Activated T-helper 2 cell treated with anti-CD3 and anti-CD28 coated beads, Interferon-gamma antibody, Interleukin-2, Interleukin-4, amounts not matched to agents 10 μg/mL and 5 μg/mL and 100 μg/mL, durations not matched to agents 14 hours and 24 hours and 36 hours (primary cell): ENCODE measurements at regions not wholly inside any gene's neighbourhood (a gene's known extent, or its start where the extent isn't known, plus 50 kb on each side); places are given as distances from the start of the nearest gene placed in this dataset.
A peak's percentile ranks its signal among the peaks of the same experiment; 100 is the strongest.

ENCODE experiments used
- DNase-seq: peaks from one replicate; pipeline ENCODE4 v3.0.0; 2021; ENCODE audit warnings: low spot score
- H3K27ac Mint-ChIP-seq: one replicate; pipeline ENCODE4 v1.8.0; 2021; ENCODE audit warnings: mixed read lengths
- H3K27me3 Mint-ChIP-seq: one replicate; pipeline ENCODE4 v1.8.0; 2021; ENCODE audit warnings: low read depth, mixed read lengths
- H3K36me3 Mint-ChIP-seq: one replicate; pipeline ENCODE4 v1.8.0; 2021; ENCODE audit warnings: low read depth, mixed read lengths
- H3K4me1 Mint-ChIP-seq: one replicate; pipeline ENCODE4 v1.8.0; 2021; ENCODE audit warnings: low read depth, mixed read lengths
- H3K4me3 Mint-ChIP-seq: one replicate; pipeline ENCODE4 v1.8.0; 2021; ENCODE audit warnings: low read depth, mild to moderate bottlenecking, moderate library complexity, mixed read lengths
- H3K9me3 Mint-ChIP-seq: one replicate; pipeline ENCODE4 v1.8.0; 2021; ENCODE audit warnings: mixed read lengths
- intact Hi-C: fragments of 100-400 bp; cut with micrococcal nuclease; formaldehyde crosslinking; loops from one replicate; pipeline ENCODE4 v1.15.1; 2023

DNA sequence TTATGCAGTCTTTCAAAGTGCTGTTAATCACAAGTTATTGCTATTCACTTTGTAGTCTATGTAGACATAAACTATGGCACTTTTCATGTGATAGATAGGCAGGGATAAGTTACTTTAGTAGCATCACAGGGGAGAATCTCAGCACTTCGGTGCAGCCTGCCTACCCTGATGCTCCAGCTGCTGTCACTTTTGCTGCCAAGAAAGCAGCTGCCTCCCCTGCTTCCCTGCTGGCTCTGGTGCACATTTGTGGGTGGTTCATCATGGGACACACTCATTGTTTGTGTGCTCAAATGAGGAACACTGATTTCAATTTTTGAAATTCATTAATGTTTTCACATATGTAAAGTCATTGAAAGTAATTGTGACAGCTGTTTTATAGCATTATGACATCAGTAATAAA lies 272.6 kb downstream of the S1PR1 start:
- Mint-ChIP-seq H3K9me3 (no peaks in the 10 kb centered on the region), H3K4me3 (no peak overlapping the region), H3K27ac (no peak overlapping the region), H3K27me3 (peaks cover 11% of the 10 kb centered on the region), H3K4me1 (no peaks in the 10 kb centered on the region), H3K36me3 (no peaks in the 10 kb centered on the region)
- intact Hi-C loops: no loop called here
- no peak for DNase-seq

DNA sequence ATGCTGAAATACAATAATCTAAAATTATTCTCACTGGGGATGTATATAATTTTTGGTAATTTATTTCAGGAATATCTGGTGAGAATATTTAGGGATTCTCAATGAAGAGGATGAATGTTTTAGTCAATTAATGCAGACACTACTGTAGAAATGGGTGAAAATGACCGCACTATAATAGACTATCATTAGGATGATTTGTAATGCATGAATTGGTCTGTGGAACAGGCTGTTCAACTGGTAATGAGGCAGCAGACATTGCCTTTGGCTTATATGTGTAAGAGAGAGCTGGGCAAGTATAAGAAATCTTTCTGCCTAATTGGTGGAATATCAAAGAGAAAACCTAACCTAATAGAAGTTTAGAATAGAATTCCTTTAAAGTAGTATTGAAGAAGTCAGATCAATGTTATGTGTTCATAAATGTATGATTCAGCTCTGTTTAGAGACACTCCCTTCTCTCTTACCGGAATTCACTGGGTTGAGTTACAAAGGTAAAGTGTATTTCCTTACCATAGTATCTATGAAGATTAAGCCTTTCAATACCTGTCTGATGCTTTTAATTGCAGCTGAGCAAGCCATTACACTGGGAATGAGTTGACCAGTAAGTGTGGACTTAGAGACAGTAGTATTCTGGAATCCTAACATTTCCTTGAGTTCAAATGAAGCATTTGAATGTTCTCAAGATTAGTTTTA lies 274.5 kb downstream of the S1PR1 start:
- Mint-ChIP-seq H3K9me3 (peaks cover under 1% of the 10 kb centered on the region), H3K27me3 (peaks cover 13% of the 10 kb centered on the region), H3K27ac (no peak overlapping the region), H3K4me3 (no peak overlapping the region), H3K36me3 (no peaks in the 10 kb centered on the region), H3K4me1 (no peaks in the 10 kb centered on the region)
- no peak for DNase-seq
- intact Hi-C loops: no loop called here

DNA sequence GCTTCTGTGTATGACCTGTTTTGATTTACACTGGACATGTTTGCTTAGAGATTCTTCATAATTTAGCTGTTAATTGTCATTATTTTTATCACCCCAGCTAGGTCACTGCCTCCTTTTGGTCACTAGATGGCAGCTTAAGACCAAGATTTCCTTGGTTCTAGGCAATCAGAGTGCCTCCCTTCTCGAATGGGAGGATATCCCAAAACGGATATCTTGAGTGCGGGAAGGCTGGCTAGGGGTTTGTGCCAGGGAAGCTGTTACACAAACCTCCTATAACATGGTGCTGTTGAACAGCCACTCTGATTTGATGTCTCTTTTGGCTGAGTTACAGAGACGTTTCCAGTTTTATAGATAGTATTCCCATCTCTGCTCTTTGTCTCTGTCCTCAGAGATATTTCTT lies 283.5 kb downstream of the S1PR1 start:
- Mint-ChIP-seq H3K27ac (no peak overlapping the region), H3K9me3 (peaks cover 5% of the 10 kb centered on the region), H3K27me3 (peaks cover 19% of the 10 kb centered on the region), H3K4me3 (no peak overlapping the region), H3K36me3 (no peaks in the 10 kb centered on the region), H3K4me1 (peaks cover 3% of the 10 kb centered on the region)
- no peak for DNase-seq
- intact Hi-C loops: loop anchor here (1.0 to 5.0 kb wide), 3 partner anchors 47 to 1452 kb away; no protein-coding TSS in a partner anchor

DNA sequence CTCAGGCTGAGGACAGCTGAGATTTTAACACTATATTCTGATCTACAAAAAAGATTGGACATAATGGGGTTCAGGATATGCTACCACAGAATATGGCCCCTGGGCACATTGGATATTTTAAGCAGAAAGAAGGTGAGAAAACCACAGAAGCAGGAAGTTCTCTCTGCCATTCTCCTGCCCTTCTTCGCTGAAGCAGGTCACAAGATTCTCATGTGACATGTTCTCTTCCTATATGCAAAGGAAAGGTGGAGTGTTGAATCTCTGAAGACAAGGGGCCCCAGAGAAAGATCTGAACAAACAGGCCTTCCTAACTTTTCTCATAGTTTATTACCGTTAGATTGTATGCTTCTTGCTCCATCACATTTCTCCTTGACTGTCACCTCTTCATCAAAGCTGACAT lies 285.7 kb downstream of the S1PR1 start:
- H3K27ac Mint-ChIP-seq: no peak overlapping the region

GRCh38 chr1:101526813-101527212 lies 290.0 kb downstream of the S1PR1 start:
- intact Hi-C loops: no loop called here

More for the DNA sequence above, 285.7 kb downstream of the S1PR1 start:
- DNase-seq: no peak
- no peaks in the 10 kb centered on the region for H3K9me3 Mint-ChIP-seq
- H3K4me1 Mint-ChIP-seq: peaks cover 3% of the 10 kb centered on the region
- no peak overlapping the region for H3K4me3 Mint-ChIP-seq
- H3K36me3 Mint-ChIP-seq: no peaks in the 10 kb centered on the region
- intact Hi-C loops: loop anchor here (5.0 kb wide), 2 partner anchors 910 to 1450 kb away; no protein-coding TSS in a partner anchor
- H3K27me3 Mint-ChIP-seq: peaks cover 19% of the 10 kb centered on the region

DNA sequence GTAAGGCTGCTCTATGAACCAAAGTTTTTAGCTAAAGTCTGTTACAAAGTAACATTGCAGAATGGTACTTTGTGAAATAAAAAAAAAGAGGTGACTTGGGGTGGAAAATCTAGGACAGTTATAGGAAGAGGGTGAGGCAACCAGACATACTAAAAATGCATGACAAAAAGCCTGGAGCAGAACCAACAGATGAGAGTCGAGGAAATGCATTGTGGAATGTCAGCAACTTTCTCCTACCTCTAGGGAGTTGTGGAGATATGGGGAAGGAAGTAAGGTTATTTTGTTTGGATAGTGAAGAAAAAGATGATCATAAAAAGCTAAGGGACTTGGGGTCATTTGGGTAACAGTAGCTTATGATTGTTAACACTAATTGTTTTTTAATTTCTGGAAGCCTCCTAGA lies 295.6 kb downstream of the S1PR1 start:
- no peak overlapping the region for H3K4me3 Mint-ChIP-seq
- no peak for DNase-seq
- H3K27me3 Mint-ChIP-seq: peaks cover 4% of the 10 kb centered on the region
- H3K4me1 Mint-ChIP-seq: no peaks in the 10 kb centered on the region
- H3K27ac Mint-ChIP-seq: no peak overlapping the region
- H3K9me3 Mint-ChIP-seq: no peaks in the 10 kb centered on the region
- intact Hi-C loops: no loop called here
- H3K36me3 Mint-ChIP-seq: no peaks in the 10 kb centered on the region

More at GRCh38 chr1:101526813-101527212, 290.0 kb downstream of the S1PR1 start:
- Mint-ChIP-seq H3K27ac (no peak overlapping the region), H3K4me1 (peaks cover 3% of the 10 kb centered on the region), H3K36me3 (no peaks in the 10 kb centered on the region), H3K4me3 (no peak overlapping the region), H3K27me3 (peaks cover 7% of the 10 kb centered on the region), H3K9me3 (no peaks in the 10 kb centered on the region)
- no peak for DNase-seq

GRCh38 chr1:101540161-101540560 lies 303.3 kb downstream of the S1PR1 start:
- Mint-ChIP-seq H3K27me3 (no peaks in the 10 kb centered on the region), H3K36me3 (no peaks in the 10 kb centered on the region), H3K4me3 (no peak overlapping the region), H3K4me1 (no peaks in the 10 kb centered on the region), H3K9me3 (no peaks in the 10 kb centered on the region), H3K27ac (no peak overlapping the region)
- intact Hi-C loops: no loop called here
- no peak for DNase-seq

DNA sequence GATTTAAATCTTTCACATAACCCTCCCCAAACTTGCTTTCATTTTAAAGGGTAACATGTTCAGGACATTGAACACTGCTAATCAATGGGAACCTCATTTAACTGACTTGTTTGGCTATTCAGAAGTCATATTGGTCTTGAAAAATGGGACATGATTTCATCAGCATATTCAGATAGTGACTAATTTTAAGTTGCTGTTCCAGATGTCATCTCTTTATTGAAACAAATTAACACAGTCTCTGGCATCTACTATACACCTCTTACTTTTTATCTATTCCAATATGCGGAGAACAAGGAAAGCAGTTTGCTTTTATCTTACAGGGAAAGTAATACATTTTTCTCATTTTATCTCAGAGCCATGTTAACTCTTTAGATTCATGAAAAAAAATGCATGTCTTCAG lies 310.1 kb downstream of the S1PR1 start:
- Mint-ChIP-seq H3K27ac (no peak overlapping the region), H3K27me3 (no peaks in the 10 kb centered on the region), H3K36me3 (no peaks in the 10 kb centered on the region), H3K4me3 (no peak overlapping the region), H3K9me3 (no peaks in the 10 kb centered on the region), H3K4me1 (no peaks in the 10 kb centered on the region)
- intact Hi-C loops: no loop called here
- no peak for DNase-seq

- no peaks in the 10 kb centered on the region for H3K9me3 Mint-ChIP-seq
- H3K36me3 Mint-ChIP-seq: no peaks in the 10 kb centered on the region
- H3K4me1 Mint-ChIP-seq: no peaks in the 10 kb centered on the region
- DNase-seq: no peak
- H3K27me3 Mint-ChIP-seq: no peaks in the 10 kb centered on the region
- intact Hi-C loops: no loop called here
- no peak overlapping the region for H3K4me3 Mint-ChIP-seq
- H3K27ac Mint-ChIP-seq: no peak overlapping the region
Measured at GRCh38 chr1:101547357-101547756, 310.5 kb downstream of the S1PR1 start.

GRCh38 chr1:101548376-101548775 lies 311.6 kb downstream of the S1PR1 start:
- Mint-ChIP-seq H3K36me3 (no peaks in the 10 kb centered on the region), H3K27ac (no peak overlapping the region), H3K27me3 (no peaks in the 10 kb centered on the region), H3K4me3 (no peak overlapping the region), H3K4me1 (no peaks in the 10 kb centered on the region), H3K9me3 (no peaks in the 10 kb centered on the region)
- intact Hi-C loops: no loop called here
- no peak for DNase-seq

DNA sequence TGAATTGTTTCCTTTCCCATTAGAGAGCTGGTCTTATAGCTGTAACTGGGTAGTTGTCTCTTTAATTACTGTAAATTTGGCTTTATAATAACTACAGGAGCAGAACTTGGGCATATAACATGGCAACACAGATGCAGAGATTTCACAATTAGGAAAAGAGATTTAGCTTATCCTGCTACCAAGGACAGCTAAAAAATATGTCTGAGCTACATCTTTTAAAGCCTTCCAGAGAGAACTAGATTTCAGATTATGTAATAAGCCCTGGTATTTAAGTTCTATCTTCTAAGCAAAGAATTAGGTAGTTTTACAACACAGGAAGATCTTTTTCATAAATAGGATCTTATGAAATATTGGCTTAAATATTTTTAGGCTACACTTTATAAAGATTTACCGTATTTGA lies 313.8 kb downstream of the S1PR1 start:
- no peaks in the 10 kb centered on the region for H3K9me3 Mint-ChIP-seq
- H3K4me3 Mint-ChIP-seq: no peak overlapping the region
- no peak for DNase-seq
- H3K36me3 Mint-ChIP-seq: no peaks in the 10 kb centered on the region
- no peaks in the 10 kb centered on the region for H3K4me1 Mint-ChIP-seq
- no peaks in the 10 kb centered on the region for H3K27me3 Mint-ChIP-seq
- intact Hi-C loops: no loop called here
- no peak overlapping the region for H3K27ac Mint-ChIP-seq

GRCh38 chr1:101566883-101567538 lies 330.2 kb downstream of the S1PR1 start:
- DNase-seq: no peak
- H3K4me3 Mint-ChIP-seq: no peak overlapping the region
- intact Hi-C loops: loop anchor here (1.0 to 5.0 kb wide), 2 partner anchors 47 to 260 kb away; no protein-coding TSS in a partner anchor
- no peaks in the 10 kb centered on the region for H3K4me1 Mint-ChIP-seq
- peaks cover 14% of the 10 kb centered on the region for H3K27me3 Mint-ChIP-seq
- H3K36me3 Mint-ChIP-seq: no peaks in the 10 kb centered on the region
- no peaks in the 10 kb centered on the region for H3K9me3 Mint-ChIP-seq
- no peak overlapping the region for H3K27ac Mint-ChIP-seq

DNA sequence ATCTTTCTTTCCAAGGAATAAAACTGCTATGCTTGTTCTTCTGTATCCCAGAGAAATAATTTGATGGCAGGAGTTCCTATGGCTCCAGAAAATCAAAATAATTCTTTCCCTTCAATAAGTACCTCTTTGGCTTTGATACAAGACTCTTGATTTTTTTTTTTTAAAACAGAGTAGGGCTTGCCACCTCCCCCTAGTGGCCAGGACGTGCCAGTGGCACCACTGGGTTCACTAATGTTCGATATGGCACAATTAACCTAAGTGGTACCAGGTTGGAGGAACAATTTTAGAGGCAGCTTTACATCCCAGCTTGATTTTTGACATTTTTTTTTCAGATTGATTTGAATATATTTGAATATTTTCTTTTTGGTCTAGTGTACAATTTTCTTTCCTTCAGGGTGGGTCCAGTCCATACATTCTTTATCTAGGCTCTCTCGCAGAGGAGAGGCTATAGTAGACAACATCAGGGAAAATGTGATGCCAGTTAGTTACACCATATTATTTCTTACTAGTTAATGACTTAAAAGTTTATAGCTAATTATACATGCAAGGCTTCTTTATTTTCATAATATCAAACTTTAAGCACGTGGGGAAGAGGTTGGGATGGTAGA lies 330.9 kb downstream of the S1PR1 start:
- Mint-ChIP-seq H3K27ac (no peak overlapping the region), H3K27me3 (peaks cover 14% of the 10 kb centered on the region), H3K9me3 (no peaks in the 10 kb centered on the region), H3K4me3 (no peak overlapping the region), H3K4me1 (no peaks in the 10 kb centered on the region), H3K36me3 (no peaks in the 10 kb centered on the region)
- peak; percentile 21 for DNase-seq
- intact Hi-C loops: loop anchor here (1.0 to 5.0 kb wide), 2 partner anchors 47 to 260 kb away; no protein-coding TSS in a partner anchor
